ENCODE measurements at regions not wholly inside any gene's neighbourhood (a gene's known extent, or its start where the extent isn't known, plus 50 kb on each side); places are given as distances from the start of the nearest gene placed in this dataset.
"Not testable (repeated sequence)": the region's sequence is repeated elsewhere in the genome, so short reads cannot be mapped to it uniquely, and the experiment has no call there.

- Histone ChIP-seq H3K4me1 (peaks cover 14% of the 10 kb centered on the region), H3K36me3 (replicated peaks) (no peaks in the 10 kb centered on the region), H3K4me3 (no peak overlapping the region), H3K27me3 (ENCODE audit: low read depth) (no peaks in the 10 kb centered on the region), H3K9me3 (no peaks in the 10 kb centered on the region)
- DNase-seq (ENCODE audit: low spot score in 2 of 2), result no peak
- in situ Hi-C loops (cut with MboI; ENCODE audit: low sequenced_read_pairs), result no loop called here
Observed at GRCh38 chr1:70581661-70582060, 170.6 kb downstream of the CTH start.

- Histone ChIP-seq H3K4me3 (no peak overlapping the region), H3K27me3 (ENCODE audit: low read depth) (no peaks in the 10 kb centered on the region), H3K9me3 (no peaks in the 10 kb centered on the region), H3K36me3 (replicated peaks) (no peaks in the 10 kb centered on the region), H3K4me1 (peaks cover 27% of the 10 kb centered on the region)
- in situ Hi-C loops (cut with MboI; ENCODE audit: low sequenced_read_pairs), result no loop called here
- no peak for DNase-seq (ENCODE audit: low spot score in 2 of 2)
Observed at GRCh38 chr1:70583522-70583921, 172.5 kb downstream of the CTH start.

GRCh38 chr1:70586046-70586445 lies 175.0 kb downstream of the CTH start:
- peak in 1 of 2 experiments; percentile 34 for DNase-seq (ENCODE audit: low spot score in 2 of 2)
- H3K36me3 ChIP-seq (replicated peaks), result no peaks in the 10 kb centered on the region

GRCh38 chr1:70587872-70588366 lies 176.9 kb downstream of the CTH start:
- Histone ChIP-seq H3K4me1 (peaks cover 39% of the 10 kb centered on the region), H3K36me3 (replicated peaks) (0 out of 2 replicates have a peak, but pooled peaks cover under 1% of the 10 kb centered on the region), H3K9me3 (no peaks in the 10 kb centered on the region), H3K27me3 (ENCODE audit: low read depth) (no peaks in the 10 kb centered on the region), H3K4me3 (peak overlapping the region; percentile 31)
- DNase-seq (ENCODE audit: low spot score in 2 of 2), result peak; percentile 54 to 100
- in situ Hi-C loops (cut with MboI; ENCODE audit: low sequenced_read_pairs), result no loop called here

More at GRCh38 chr1:70586046-70586445, 175.0 kb downstream of the CTH start:
- no peak overlapping the region for H3K4me3 ChIP-seq
- H3K4me1 ChIP-seq, result peaks cover 38% of the 10 kb centered on the region
- in situ Hi-C loops (cut with MboI; ENCODE audit: low sequenced_read_pairs), result no loop called here
- no peaks in the 10 kb centered on the region for H3K27me3 ChIP-seq (ENCODE audit: low read depth)
- no peaks in the 10 kb centered on the region for H3K9me3 ChIP-seq

GRCh38 chr1:70593551-70593950 lies 182.5 kb downstream of the CTH start:
- H3K27me3 ChIP-seq (ENCODE audit: low read depth); H3K9me3 ChIP-seq; in situ Hi-C loops (cut with MboI; ENCODE audit: low sequenced_read_pairs); H3K36me3 ChIP-seq (replicated peaks); H3K4me3 ChIP-seq; DNase-seq (ENCODE audit: low spot score in 2 of 2): not testable (repeated sequence)
- H3K4me1 ChIP-seq, result peaks cover 13% of the 10 kb centered on the region

- H3K36me3 ChIP-seq (replicated peaks), result peaks cover 9% of the 10 kb centered on the region
- H3K27me3 ChIP-seq (ENCODE audit: low read depth), result no peaks in the 10 kb centered on the region
- no peaks in the 10 kb centered on the region for H3K9me3 ChIP-seq
- no peak for DNase-seq (ENCODE audit: low spot score in 2 of 2)
- no peak overlapping the region for H3K4me3 ChIP-seq
- no peaks in the 10 kb centered on the region; the same call in 1 of the 2 replicates for H3K4me1 ChIP-seq
- in situ Hi-C loops (cut with MboI; ENCODE audit: low sequenced_read_pairs), result no loop called here
Observed at GRCh38 chr1:70608815-70609214, 197.7 kb downstream of the CTH start.

GRCh38 chr1:70610164-70610563 lies 199.1 kb downstream of the CTH start:
- DNase-seq (ENCODE audit: low spot score in 2 of 2); H3K4me3 ChIP-seq; H3K36me3 ChIP-seq (replicated peaks); H3K9me3 ChIP-seq; H3K27me3 ChIP-seq (ENCODE audit: low read depth); in situ Hi-C loops (cut with MboI; ENCODE audit: low sequenced_read_pairs); H3K4me1 ChIP-seq: not testable (repeated sequence)

GRCh38 chr1:70616946-70617345 lies 205.9 kb downstream of the CTH start:
- no peak overlapping the region for H3K4me3 ChIP-seq
- H3K4me1 ChIP-seq, result no peaks in the 10 kb centered on the region
- in situ Hi-C loops (cut with MboI; ENCODE audit: low sequenced_read_pairs), result no loop called here
- peaks cover 2% of the 10 kb centered on the region; the same call in 1 of the 2 replicates for H3K9me3 ChIP-seq
- no peaks in the 10 kb centered on the region for H3K27me3 ChIP-seq (ENCODE audit: low read depth)
- no peak for DNase-seq (ENCODE audit: low spot score in 2 of 2)
- no peaks in the 10 kb centered on the region; the same call in 1 of the 2 replicates for H3K36me3 ChIP-seq (replicated peaks)

- H3K4me1 ChIP-seq, result no peaks in the 10 kb centered on the region
- no peak overlapping the region for H3K4me3 ChIP-seq
- peaks cover 2% of the 10 kb centered on the region; the same call in 1 of the 2 replicates for H3K9me3 ChIP-seq
- no peaks in the 10 kb centered on the region; the same call in 1 of the 2 replicates for H3K36me3 ChIP-seq (replicated peaks)
- in situ Hi-C loops (cut with MboI; ENCODE audit: low sequenced_read_pairs), result no loop called here
- no peaks in the 10 kb centered on the region for H3K27me3 ChIP-seq (ENCODE audit: low read depth)
- DNase-seq (ENCODE audit: low spot score in 2 of 2), result no peak
Observed at GRCh38 chr1:70617728-70618127, 206.7 kb downstream of the CTH start.

GRCh38 chr1:70627910-70628309 lies 216.8 kb downstream of the CTH start:
- peaks cover 8% of the 10 kb centered on the region for H3K9me3 ChIP-seq
- H3K27me3 ChIP-seq (ENCODE audit: low read depth), result no peaks in the 10 kb centered on the region
- H3K4me3 ChIP-seq, result no peak overlapping the region
- no peak for DNase-seq (ENCODE audit: low spot score in 2 of 2)
- in situ Hi-C loops (cut with MboI; ENCODE audit: low sequenced_read_pairs), result no loop called here
- no peaks in the 10 kb centered on the region for H3K4me1 ChIP-seq
- no peaks in the 10 kb centered on the region for H3K36me3 ChIP-seq (replicated peaks)

- no peaks in the 10 kb centered on the region for H3K27me3 ChIP-seq (ENCODE audit: low read depth)
- H3K4me1 ChIP-seq, result no peaks in the 10 kb centered on the region
- no peak overlapping the region for H3K4me3 ChIP-seq
- in situ Hi-C loops (cut with MboI; ENCODE audit: low sequenced_read_pairs), result no loop called here
- H3K36me3 ChIP-seq (replicated peaks), result no peaks in the 10 kb centered on the region
- DNase-seq (ENCODE audit: low spot score in 2 of 2), result no peak
- peaks cover 8% of the 10 kb centered on the region for H3K9me3 ChIP-seq
Observed at GRCh38 chr1:70628973-70629372, 217.9 kb downstream of the CTH start.

GRCh38 chr1:70633004-70633403 lies 221.9 kb downstream of the CTH start:
- H3K27me3 ChIP-seq (ENCODE audit: low read depth), result no peaks in the 10 kb centered on the region
- no peak overlapping the region for H3K4me3 ChIP-seq
- no peaks in the 10 kb centered on the region for H3K4me1 ChIP-seq
- in situ Hi-C loops (cut with MboI; ENCODE audit: low sequenced_read_pairs), result no loop called here
- H3K9me3 ChIP-seq, result no peaks in the 10 kb centered on the region
- H3K36me3 ChIP-seq (replicated peaks), result no peaks in the 10 kb centered on the region
- DNase-seq (ENCODE audit: low spot score in 2 of 2), result no peak

GRCh38 chr1:70635868-70636267 lies 224.8 kb downstream of the CTH start:
- no peak for DNase-seq (ENCODE audit: low spot score in 2 of 2)
- Histone ChIP-seq H3K9me3 (no peaks in the 10 kb centered on the region), H3K4me3 (no peak overlapping the region), H3K36me3 (replicated peaks) (no peaks in the 10 kb centered on the region), H3K4me1 (no peaks in the 10 kb centered on the region), H3K27me3 (ENCODE audit: low read depth) (no peaks in the 10 kb centered on the region)
- in situ Hi-C loops (cut with MboI; ENCODE audit: low sequenced_read_pairs), result no loop called here

GRCh38 chr1:70641868-70642267 lies 230.8 kb downstream of the CTH start:
- no peak overlapping the region for H3K4me3 ChIP-seq
- DNase-seq (ENCODE audit: low spot score in 2 of 2), result no peak
- no peaks in the 10 kb centered on the region for H3K9me3 ChIP-seq
- no peaks in the 10 kb centered on the region for H3K4me1 ChIP-seq
- no peaks in the 10 kb centered on the region for H3K27me3 ChIP-seq (ENCODE audit: low read depth)
- in situ Hi-C loops (cut with MboI; ENCODE audit: low sequenced_read_pairs), result no loop called here
- no peaks in the 10 kb centered on the region for H3K36me3 ChIP-seq (replicated peaks)

GRCh38 chr1:70656361-70656760 lies 245.3 kb downstream of the CTH start:
- in situ Hi-C loops (cut with MboI; ENCODE audit: low sequenced_read_pairs), result no loop called here

More at GRCh38 chr1:70656361-70656760, 245.3 kb downstream of the CTH start:
- no peaks in the 10 kb centered on the region for H3K9me3 ChIP-seq
- H3K36me3 ChIP-seq (replicated peaks), result no peaks in the 10 kb centered on the region; the same call in none of the 2 replicates
- H3K4me3 ChIP-seq, result no peak overlapping the region
- H3K4me1 ChIP-seq, result no peaks in the 10 kb centered on the region
- no peaks in the 10 kb centered on the region for H3K27me3 ChIP-seq (ENCODE audit: low read depth)
- DNase-seq (ENCODE audit: low spot score in 2 of 2), result no peak

Data from HAP-1 (cell line).